GM12878 (cell line): ENCODE measurements at regions not wholly inside any gene's neighbourhood (a gene's known extent, or its start where the extent isn't known, plus 50 kb on each side); places are given as distances from the start of the nearest gene placed in this dataset.

Source experiments
- ATF2 ChIP-seq: IDR thresholded peaks from 2 replicates; pipeline ENCODE4 v1.6.1; 2012; ENCODE audit warnings: low read length, inconsistent platforms
- ATF3 ChIP-seq: IDR thresholded peaks from 2 replicates; pipeline ENCODE4 v1.6.1; 2011; ENCODE audit warnings: low read depth, mild to moderate bottlenecking, low read length, moderate library complexity, borderline replicate concordance; ENCODE audit errors: extremely low read depth
- CHD2 ChIP-seq: IDR thresholded peaks from 2 replicates; pipeline ENCODE4 v1.6.1; 2011; ENCODE audit warnings: low read depth, low read length, improper control_type of control experiment, borderline replicate concordance
- CTCF ChIP-seq, 3 experiments: IDR thresholded peaks in 2 of 3; conservative IDR thresholded peaks in 1 of 3; 2 replicates each; pipeline ENCODE4 v1.5.1; 2011; ENCODE audit warnings: low read depth in 3 of 3, low read length in 3 of 3, mild to moderate bottlenecking in 3 of 3, control low read depth in 2 of 3, moderate library complexity in 2 of 3, inconsistent platforms in 1 of 3, mixed read lengths in 1 of 3; ENCODE audit not compliant: control insufficient read depth in 2 of 3, insufficient read depth in 1 of 3; ENCODE audit errors: extremely low read depth in 1 of 3
- EP300 ChIP-seq, 2 experiments: fragments of 150-350 bp in 1 of 2; IDR thresholded peaks; 2 replicates each; pipeline ENCODE4 v1.6.1; 2011 to 2012; ENCODE audit warnings: low read depth in 2 of 2, low read length in 2 of 2, borderline replicate concordance in 1 of 2, improper control_type of control experiment in 1 of 2, inconsistent platforms in 1 of 2; ENCODE audit not compliant: control insufficient read depth in 1 of 2
- ETV6 ChIP-seq, 2 experiments: fragments of 450-650 bp in 1 of 2; IDR thresholded peaks in 1 of 2; conservative IDR thresholded peaks in 1 of 2; 2 replicates each; pipeline ENCODE4 v1.6.1; 2014; ENCODE audit warnings: antibody characterized with exemption in 1 of 2, borderline replicate concordance in 1 of 2, low read depth in 1 of 2, mild to moderate bottlenecking in 1 of 2, moderate library complexity in 1 of 2
- EZH2 ChIP-seq: IDR thresholded peaks from 2 replicates; pipeline ENCODE4 v1.6.1; 2012; ENCODE audit warnings: low read depth, mild to moderate bottlenecking, control low read depth, inconsistent platforms, low read length, borderline replicate concordance; ENCODE audit not compliant: control insufficient read depth
- FOS ChIP-seq: IDR thresholded peaks from 3 replicates; pipeline ENCODE4 v1.6.1; 2011; ENCODE audit warnings: borderline replicate concordance; ENCODE audit not compliant: insufficient read length; ENCODE audit errors: extremely low read depth
- NRF1 ChIP-seq: conservative IDR thresholded peaks from 2 replicates; pipeline ENCODE4 v1.6.1; 2011; ENCODE audit warnings: mild to moderate bottlenecking, low read depth, low read length, improper control_type of control experiment
- POLR2A ChIP-seq: IDR thresholded peaks from 2 replicates; pipeline ENCODE4 v1.6.1; 2011; ENCODE audit warnings: low read depth, mild to moderate bottlenecking, low read length
- POLR2AphosphoS5 ChIP-seq: IDR thresholded peaks from 2 replicates; pipeline ENCODE4 v1.6.1; 2011; ENCODE audit warnings: mild to moderate bottlenecking, low read length, inconsistent platforms
- SIX5 ChIP-seq: IDR thresholded peaks from 2 replicates; pipeline ENCODE4 v1.6.1; 2011; ENCODE audit warnings: mild to moderate bottlenecking, low read depth, low read length, moderate library complexity; ENCODE audit not compliant: severe bottlenecking

GRCh38 chr18:65230311-65230710 lies 520.5 kb upstream of the CDH7 start:
- TF ChIP-seq CTCF (IDR thresholded peaks at IDR 0.05 in 2 of 3, conservative IDR thresholded peaks at IDR 0.05 in 1 of 3; ENCODE audit: control insufficient read depth in 2 of 3, extremely low read depth in 1 of 3, insufficient read depth in 1 of 3, low read depth in 3 of 3, low read length in 3 of 3) (no peak), EP300 (IDR thresholded peaks at IDR 0.05; ENCODE audit: borderline replicate concordance in 1 of 2, control insufficient read depth in 1 of 2, low read depth in 2 of 2, low read length in 2 of 2) (no peak), EZH2 (no peak), POLR2A (no peak), ATF3 (no peak), FOS (no peak), ATF2 (no peak), NRF1 (no peak), ETV6 (conservative IDR thresholded peaks at IDR 0.05 in 1 of 2, IDR thresholded peaks at IDR 0.05 in 1 of 2; ENCODE audit: borderline replicate concordance in 1 of 2, low read depth in 1 of 2) (no peak), CHD2 (no peak), POLR2AphosphoS5 (no peak), SIX5 (no peak)
